HL-60 (cell line): ENCODE measurements at regions not wholly inside any gene's neighbourhood (a gene's known extent, or its start where the extent isn't known, plus 50 kb on each side); places are given as distances from the start of the nearest gene placed in this dataset.

ENCODE experiments used
- POLR2AphosphoS5 ChIP-seq: IDR thresholded peaks from 2 replicates; pipeline ENCODE4 v1.6.1; 2012; ENCODE audit warnings: low read depth
- TF ChIP-seq, protein P1 (sequence below): IDR thresholded peaks from one replicate; pipeline ENCODE4 v1.5.1; 2011; ENCODE audit warnings: low read length, control low read depth, inconsistent platforms; ENCODE audit not compliant: insufficient read depth
- TF ChIP-seq, protein P2 (sequence below): IDR thresholded peaks from 2 replicates; pipeline ENCODE4 v1.6.1; 2012; ENCODE audit warnings: low read depth; ENCODE audit not compliant: insufficient replicate concordance

DNA sequence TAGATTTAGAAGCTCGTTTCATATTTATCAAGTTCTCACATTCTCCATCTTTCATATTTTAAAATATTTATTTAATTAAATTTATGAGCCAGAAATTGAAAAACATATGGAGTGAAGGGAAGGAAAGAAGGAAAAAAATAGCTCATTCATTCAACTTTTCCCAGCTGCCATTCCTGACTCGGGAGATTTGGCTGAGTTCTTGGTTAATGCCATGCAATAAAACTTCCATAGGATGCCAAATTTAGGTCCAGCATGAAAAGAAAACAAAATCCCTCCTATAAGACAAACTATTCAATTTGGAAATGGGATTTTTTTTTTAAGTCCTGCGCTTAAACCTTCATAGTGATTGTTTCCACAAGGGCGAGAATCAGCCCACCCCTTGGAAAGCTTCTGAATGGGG, 426.1 kb upstream of the TNP1 start:
- TF ChIP-seq, protein P1, sequence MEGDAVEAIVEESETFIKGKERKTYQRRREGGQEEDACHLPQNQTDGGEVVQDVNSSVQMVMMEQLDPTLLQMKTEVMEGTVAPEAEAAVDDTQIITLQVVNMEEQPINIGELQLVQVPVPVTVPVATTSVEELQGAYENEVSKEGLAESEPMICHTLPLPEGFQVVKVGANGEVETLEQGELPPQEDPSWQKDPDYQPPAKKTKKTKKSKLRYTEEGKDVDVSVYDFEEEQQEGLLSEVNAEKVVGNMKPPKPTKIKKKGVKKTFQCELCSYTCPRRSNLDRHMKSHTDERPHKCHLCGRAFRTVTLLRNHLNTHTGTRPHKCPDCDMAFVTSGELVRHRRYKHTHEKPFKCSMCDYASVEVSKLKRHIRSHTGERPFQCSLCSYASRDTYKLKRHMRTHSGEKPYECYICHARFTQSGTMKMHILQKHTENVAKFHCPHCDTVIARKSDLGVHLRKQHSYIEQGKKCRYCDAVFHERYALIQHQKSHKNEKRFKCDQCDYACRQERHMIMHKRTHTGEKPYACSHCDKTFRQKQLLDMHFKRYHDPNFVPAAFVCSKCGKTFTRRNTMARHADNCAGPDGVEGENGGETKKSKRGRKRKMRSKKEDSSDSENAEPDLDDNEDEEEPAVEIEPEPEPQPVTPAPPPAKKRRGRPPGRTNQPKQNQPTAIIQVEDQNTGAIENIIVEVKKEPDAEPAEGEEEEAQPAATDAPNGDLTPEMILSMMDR = no peak
- TF ChIP-seq, protein P2, sequence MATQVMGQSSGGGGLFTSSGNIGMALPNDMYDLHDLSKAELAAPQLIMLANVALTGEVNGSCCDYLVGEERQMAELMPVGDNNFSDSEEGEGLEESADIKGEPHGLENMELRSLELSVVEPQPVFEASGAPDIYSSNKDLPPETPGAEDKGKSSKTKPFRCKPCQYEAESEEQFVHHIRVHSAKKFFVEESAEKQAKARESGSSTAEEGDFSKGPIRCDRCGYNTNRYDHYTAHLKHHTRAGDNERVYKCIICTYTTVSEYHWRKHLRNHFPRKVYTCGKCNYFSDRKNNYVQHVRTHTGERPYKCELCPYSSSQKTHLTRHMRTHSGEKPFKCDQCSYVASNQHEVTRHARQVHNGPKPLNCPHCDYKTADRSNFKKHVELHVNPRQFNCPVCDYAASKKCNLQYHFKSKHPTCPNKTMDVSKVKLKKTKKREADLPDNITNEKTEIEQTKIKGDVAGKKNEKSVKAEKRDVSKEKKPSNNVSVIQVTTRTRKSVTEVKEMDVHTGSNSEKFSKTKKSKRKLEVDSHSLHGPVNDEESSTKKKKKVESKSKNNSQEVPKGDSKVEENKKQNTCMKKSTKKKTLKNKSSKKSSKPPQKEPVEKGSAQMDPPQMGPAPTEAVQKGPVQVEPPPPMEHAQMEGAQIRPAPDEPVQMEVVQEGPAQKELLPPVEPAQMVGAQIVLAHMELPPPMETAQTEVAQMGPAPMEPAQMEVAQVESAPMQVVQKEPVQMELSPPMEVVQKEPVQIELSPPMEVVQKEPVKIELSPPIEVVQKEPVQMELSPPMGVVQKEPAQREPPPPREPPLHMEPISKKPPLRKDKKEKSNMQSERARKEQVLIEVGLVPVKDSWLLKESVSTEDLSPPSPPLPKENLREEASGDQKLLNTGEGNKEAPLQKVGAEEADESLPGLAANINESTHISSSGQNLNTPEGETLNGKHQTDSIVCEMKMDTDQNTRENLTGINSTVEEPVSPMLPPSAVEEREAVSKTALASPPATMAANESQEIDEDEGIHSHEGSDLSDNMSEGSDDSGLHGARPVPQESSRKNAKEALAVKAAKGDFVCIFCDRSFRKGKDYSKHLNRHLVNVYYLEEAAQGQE = no peak
- no peak for TF ChIP-seq POLR2AphosphoS5
